ENCODE measurements at regions not wholly inside any gene's neighbourhood (a gene's known extent, or its start where the extent isn't known, plus 50 kb on each side); places are given as distances from the start of the nearest gene placed in this dataset.

DNA sequence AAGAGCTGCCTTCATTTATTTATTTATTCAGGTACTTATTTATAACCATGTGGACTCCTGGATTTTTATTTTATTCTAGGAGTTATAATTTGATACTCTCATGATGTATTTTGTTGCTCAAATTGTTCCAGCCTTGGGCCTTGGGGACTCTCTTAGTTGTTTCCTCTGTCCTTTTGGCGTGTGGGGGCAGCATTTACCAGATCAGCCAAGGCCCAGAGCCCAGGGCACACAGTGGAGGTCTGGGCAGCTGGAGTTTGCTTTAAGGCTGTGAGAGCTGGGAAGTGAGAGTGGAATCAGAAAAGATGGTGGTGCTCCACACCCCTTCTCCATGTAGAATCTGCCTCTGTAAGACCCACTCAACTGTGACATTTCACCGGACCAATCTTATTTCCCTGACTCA, 398.9 kb downstream of the RPS24 start:
- Histone ChIP-seq H3K36me3 (replicated peaks in 1 of 2; ENCODE audit: control extremely low read depth in 1 of 2, control insufficient read depth in 1 of 2, extremely low read depth in 1 of 2, insufficient read depth in 2 of 2, low read length in 1 of 2) (no peaks in the 10 kb centered on the region), H3K9ac (ENCODE audit: low read length) (no peak overlapping the region), H4K20me1 (ENCODE audit: control insufficient read depth, insufficient read depth, low read length, poor library complexity, severe bottlenecking) (no peaks in the 10 kb centered on the region), H3K4me2 (replicated peaks; ENCODE audit: low read depth, low read length, poor library complexity, severe bottlenecking) (no peak overlapping the region), H3K79me2 (ENCODE audit: control insufficient read depth, insufficient read depth, low read length) (no peaks in the 10 kb centered on the region), H2AFZ (ENCODE audit: insufficient read depth, low read depth, low read length, poor library complexity, severe bottlenecking) (no peak overlapping the region), H3K27me3 (replicated peaks in 1 of 4; ENCODE audit: control extremely low read depth in 1 of 4, control insufficient read depth in 3 of 4, insufficient read depth in 4 of 4, low read length in 3 of 4) (peaks cover 0 to 6% (median 3%) of the 10 kb centered on the region in 4 experiments), H3K4me3 (ENCODE audit: control extremely low read depth in 1 of 5, extremely low read depth in 1 of 5, insufficient read depth in 1 of 5, low read depth in 2 of 5, low read length in 4 of 5) (no peak overlapping the region), H3K9me3 (ENCODE audit: control extremely low read depth in 1 of 3, control insufficient read depth in 2 of 3, insufficient read depth in 1 of 3, low read length in 2 of 3) (no peaks in the 10 kb centered on the region), H3K4me1 (ENCODE audit: control insufficient read depth in 2 of 2, insufficient read depth in 2 of 2, low read length in 2 of 2) (no peaks in the 10 kb centered on the region), H3K27ac (ENCODE audit: low read length in 2 of 2) (no peak overlapping the region)
- TF ChIP-seq, protein P1, sequence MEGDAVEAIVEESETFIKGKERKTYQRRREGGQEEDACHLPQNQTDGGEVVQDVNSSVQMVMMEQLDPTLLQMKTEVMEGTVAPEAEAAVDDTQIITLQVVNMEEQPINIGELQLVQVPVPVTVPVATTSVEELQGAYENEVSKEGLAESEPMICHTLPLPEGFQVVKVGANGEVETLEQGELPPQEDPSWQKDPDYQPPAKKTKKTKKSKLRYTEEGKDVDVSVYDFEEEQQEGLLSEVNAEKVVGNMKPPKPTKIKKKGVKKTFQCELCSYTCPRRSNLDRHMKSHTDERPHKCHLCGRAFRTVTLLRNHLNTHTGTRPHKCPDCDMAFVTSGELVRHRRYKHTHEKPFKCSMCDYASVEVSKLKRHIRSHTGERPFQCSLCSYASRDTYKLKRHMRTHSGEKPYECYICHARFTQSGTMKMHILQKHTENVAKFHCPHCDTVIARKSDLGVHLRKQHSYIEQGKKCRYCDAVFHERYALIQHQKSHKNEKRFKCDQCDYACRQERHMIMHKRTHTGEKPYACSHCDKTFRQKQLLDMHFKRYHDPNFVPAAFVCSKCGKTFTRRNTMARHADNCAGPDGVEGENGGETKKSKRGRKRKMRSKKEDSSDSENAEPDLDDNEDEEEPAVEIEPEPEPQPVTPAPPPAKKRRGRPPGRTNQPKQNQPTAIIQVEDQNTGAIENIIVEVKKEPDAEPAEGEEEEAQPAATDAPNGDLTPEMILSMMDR (IDR thresholded peaks at IDR 0.05) = no peak
- TF ChIP-seq EZH2 (IDR thresholded peaks at IDR 0.05; ENCODE audit: borderline replicate concordance, insufficient read depth, low read depth, low read length, poor library complexity, severe bottlenecking) = no peak
- POLR2A ChIA-PET = no interaction called here
- CTCF ChIA-PET = no interaction called here
- Mint-ChIP-seq H3K4me1 (no peaks in the 10 kb centered on the region), H3K27ac (no peak overlapping the region), H3K9me3 (ENCODE audit: insufficient read depth) (peaks cover 2% of the 10 kb centered on the region), H3K4me3 (no peak overlapping the region), H3K27me3 (peaks cover 37% of the 10 kb centered on the region)
- DNase-seq (no peak), ATAC-seq (ENCODE audit: low read depth) (no peak)
- 50% methylated on average over 1 of the region's 2 CpGs for WGBS (ENCODE audit: insufficient coverage)
- intact Hi-C loops (cut with micrococcal nuclease) = no loop called here

DNA sequence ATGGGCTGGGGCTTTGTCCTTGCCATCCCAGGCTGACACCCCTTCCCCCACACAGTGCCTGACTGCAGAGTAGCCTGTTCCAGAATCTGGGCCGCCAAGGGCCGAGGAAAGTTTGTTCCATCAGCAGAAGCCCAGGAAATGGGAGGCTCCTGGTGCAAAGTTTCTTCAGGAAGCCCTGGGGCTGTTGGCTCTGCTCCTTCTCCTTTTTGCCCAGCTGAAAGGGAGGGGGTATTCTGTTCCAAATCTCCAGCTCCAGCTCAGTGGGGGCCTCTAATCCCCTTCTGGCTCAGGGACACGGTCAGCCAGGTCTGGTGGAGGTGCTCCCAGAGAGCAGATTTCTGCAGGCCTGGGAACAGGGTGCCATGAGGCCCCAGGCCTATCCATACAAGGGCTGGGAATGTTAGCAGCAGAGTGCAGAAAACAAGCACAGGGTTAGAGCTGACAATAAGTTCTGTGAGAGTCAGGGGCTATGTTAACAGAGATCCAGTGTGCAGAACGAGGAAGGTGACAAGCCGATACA, 399.5 kb downstream of the RPS24 start:
- no peaks in the 10 kb centered on the region for H3K9me3 ChIP-seq (ENCODE audit: control extremely low read depth in 1 of 3, control insufficient read depth in 2 of 3, insufficient read depth in 1 of 3, low read length in 2 of 3)
- no peak overlapping the region for H2AFZ ChIP-seq (ENCODE audit: insufficient read depth, low read depth, low read length, poor library complexity, severe bottlenecking)
- no peak overlapping the region for H3K4me2 ChIP-seq (replicated peaks; ENCODE audit: low read depth, low read length, poor library complexity, severe bottlenecking)
- no peaks in the 10 kb centered on the region for H3K4me1 ChIP-seq (ENCODE audit: control insufficient read depth in 2 of 2, insufficient read depth in 2 of 2, low read length in 2 of 2)
- intact Hi-C loops (cut with micrococcal nuclease) = no loop called here
- Mint-ChIP-seq H3K9me3 (ENCODE audit: insufficient read depth) (no peaks in the 10 kb centered on the region), H3K27ac (no peak overlapping the region), H3K4me3 (no peak overlapping the region), H3K4me1 (no peaks in the 10 kb centered on the region), H3K27me3 (peaks cover 34% of the 10 kb centered on the region)
- no peak overlapping the region for H3K27ac ChIP-seq (ENCODE audit: low read length in 2 of 2)
- H3K36me3 ChIP-seq (replicated peaks in 1 of 2; ENCODE audit: control extremely low read depth in 1 of 2, control insufficient read depth in 1 of 2, extremely low read depth in 1 of 2, insufficient read depth in 2 of 2, low read length in 1 of 2) = no peaks in the 10 kb centered on the region
- no peaks in the 10 kb centered on the region for H3K79me2 ChIP-seq (ENCODE audit: control insufficient read depth, insufficient read depth, low read length)
- no peak overlapping the region for H3K9ac ChIP-seq (ENCODE audit: low read length)
- ATAC-seq (ENCODE audit: low read depth) = no peak
- no peaks in the 10 kb centered on the region for H4K20me1 ChIP-seq (ENCODE audit: control insufficient read depth, insufficient read depth, low read length, poor library complexity, severe bottlenecking)
- no peak overlapping the region for H3K4me3 ChIP-seq (ENCODE audit: control extremely low read depth in 1 of 5, extremely low read depth in 1 of 5, insufficient read depth in 1 of 5, low read depth in 2 of 5, low read length in 4 of 5)
- no peak for DNase-seq
- peaks cover 0 to 4% (median under 1%) of the 10 kb centered on the region in 4 experiments for H3K27me3 ChIP-seq (replicated peaks in 1 of 4; ENCODE audit: control extremely low read depth in 1 of 4, control insufficient read depth in 3 of 4, insufficient read depth in 4 of 4, low read length in 3 of 4)
- ChIA-PET CTCF (no interaction called here), POLR2A (no interaction called here)
- WGBS (ENCODE audit: insufficient coverage) = 82% methylated on average over 3 of the region's 5 CpGs
- TF ChIP-seq, protein P1 (IDR thresholded peaks at IDR 0.05) = no peak
- TF ChIP-seq EZH2 (IDR thresholded peaks at IDR 0.05; ENCODE audit: borderline replicate concordance, insufficient read depth, low read depth, low read length, poor library complexity, severe bottlenecking) = no peak
